Endothelial cell of umbilical vein (primary cell): ENCODE measurements at regions not wholly inside any gene's neighbourhood (a gene's known extent, or its start where the extent isn't known, plus 50 kb on each side); places are given as distances from the start of the nearest gene placed in this dataset.

Experiments used
- CTCF ChIP-seq, 2 donors: IDR thresholded peaks; 1 replicate in 1 of 2; 2 replicates in 1 of 2; pipeline ENCODE4 v1.5.1; 2011; ENCODE audit warnings: low read length in 2 of 2, mild to moderate bottlenecking in 2 of 2, moderate library complexity in 2 of 2, control low read depth in 1 of 2, inconsistent platforms in 1 of 2, low read depth in 1 of 2; ENCODE audit not compliant: insufficient read depth in 1 of 2; ENCODE audit errors: extremely low read depth in 1 of 2
- EZH2 ChIP-seq: IDR thresholded peaks from 2 replicates; pipeline ENCODE4 v1.6.1; 2012; ENCODE audit warnings: borderline replicate concordance, low read depth, mild to moderate bottlenecking, moderate library complexity, low read length, inconsistent platforms; ENCODE audit not compliant: severe bottlenecking
- FOS ChIP-seq: IDR thresholded peaks from 2 replicates; pipeline ENCODE4 v1.6.1; 2011; ENCODE audit warnings: mild to moderate bottlenecking, low read length, moderate library complexity, borderline replicate concordance; ENCODE audit not compliant: insufficient read depth
- MAX ChIP-seq: IDR thresholded peaks from 2 replicates; pipeline ENCODE4 v1.6.1; 2011; ENCODE audit not compliant: insufficient read depth, insufficient read length
- POLR2A ChIP-seq: IDR thresholded peaks from 2 replicates; pipeline ENCODE4 v1.6.1; 2012; ENCODE audit warnings: low read depth, mild to moderate bottlenecking, control low read depth, low read length
- POLR2AphosphoS5 ChIP-seq: IDR thresholded peaks from 2 replicates; pipeline ENCODE4 v1.6.1; 2012; ENCODE audit warnings: low read depth, mild to moderate bottlenecking, control low read depth, low read length, moderate library complexity; ENCODE audit not compliant: insufficient read depth

GRCh38 chr13:91181892-91182291 lies 165.6 kb upstream of the MIR17HG start:
- TF ChIP-seq CTCF (IDR thresholded peaks at IDR 0.05; ENCODE audit: extremely low read depth in 1 of 2, insufficient read depth in 1 of 2, low read depth in 1 of 2, low read length in 2 of 2) = no peak
- no peak for TF ChIP-seq POLR2AphosphoS5
- no peak for TF ChIP-seq EZH2
- TF ChIP-seq MAX = no peak
- TF ChIP-seq FOS = no peak
- no peak for TF ChIP-seq POLR2A
